ENCODE measurements at regions not wholly inside any gene's neighbourhood (a gene's known extent, or its start where the extent isn't known, plus 50 kb on each side); places are given as distances from the start of the nearest gene placed in this dataset.
A peak's percentile ranks its signal among the peaks of the same experiment; 100 is the strongest.

DNA sequence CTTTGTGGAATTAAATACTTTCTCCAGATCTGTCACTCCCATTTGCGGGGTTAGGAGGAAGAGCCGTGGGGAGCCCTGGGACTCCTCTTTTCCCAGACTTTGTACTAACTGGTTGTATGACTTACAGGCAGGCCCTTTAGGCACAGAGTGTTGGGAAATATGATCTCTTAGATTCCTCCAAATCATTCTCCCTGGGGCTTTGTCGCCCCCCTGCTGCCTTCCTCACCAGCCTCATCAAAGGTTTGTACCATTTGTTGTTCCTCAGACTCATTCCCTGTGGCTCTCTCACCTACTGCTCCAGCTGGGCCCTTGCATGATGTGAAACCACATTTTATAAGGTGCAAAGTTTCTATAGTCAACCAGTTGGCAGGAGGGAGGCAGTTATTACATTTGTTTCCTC is 56.4 kb downstream of the CRYGS start:
- DNase-seq = no peak

DNA sequence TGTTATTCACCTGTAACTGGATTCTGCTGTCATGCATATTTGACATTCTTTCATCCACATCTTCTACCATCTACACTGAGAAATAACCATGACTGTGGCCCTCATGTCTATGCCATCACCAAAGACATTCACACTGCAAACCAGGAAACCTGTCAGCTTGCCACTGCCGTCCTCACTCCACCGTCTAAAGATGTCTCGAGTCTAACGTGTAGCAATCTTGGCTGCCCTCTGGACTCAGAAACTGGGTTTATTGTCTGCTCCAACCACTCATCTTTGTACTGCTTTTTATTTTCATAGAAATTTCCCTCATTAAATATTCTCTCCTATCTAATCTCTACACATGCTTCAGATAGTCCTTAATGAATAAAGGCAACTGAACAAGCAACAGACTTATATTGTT is 57.1 kb downstream of the CRYGS start:
- DNase-seq = no peak

DNA sequence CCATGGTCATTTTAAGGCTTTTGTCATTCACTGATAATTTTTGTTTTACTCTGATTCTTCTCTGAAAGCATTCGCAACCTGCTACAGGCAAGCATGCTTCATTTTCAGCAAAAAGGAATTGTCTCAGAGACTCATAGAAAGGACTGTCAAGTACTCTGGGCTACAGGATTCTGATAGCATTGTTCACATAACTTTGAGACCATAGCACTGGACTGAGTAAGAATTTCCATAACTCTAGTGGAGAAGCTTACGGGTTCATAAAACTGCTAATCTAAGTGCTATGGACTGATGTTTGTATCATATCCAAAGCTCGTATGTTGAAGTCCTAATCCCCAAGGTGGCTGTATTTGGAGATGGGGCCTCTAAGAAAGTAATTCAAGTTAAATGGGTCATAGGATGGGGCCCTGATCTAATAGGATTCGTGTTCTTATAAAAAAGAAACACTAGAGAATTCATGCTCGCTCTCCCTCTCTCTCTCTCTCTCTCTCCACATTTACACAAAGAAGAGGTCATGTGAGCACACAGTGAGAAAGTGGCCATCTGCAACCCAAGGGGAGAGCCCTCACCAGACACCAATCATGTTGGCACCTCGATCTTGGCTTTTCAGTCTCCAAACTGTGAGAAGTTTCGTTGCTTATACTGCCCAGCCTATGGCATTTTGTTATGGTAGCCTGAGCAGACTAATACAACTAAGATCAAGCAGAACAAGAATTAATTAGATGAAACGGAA is 60.4 kb downstream of the CRYGS start:
- no peak for DNase-seq

DNA sequence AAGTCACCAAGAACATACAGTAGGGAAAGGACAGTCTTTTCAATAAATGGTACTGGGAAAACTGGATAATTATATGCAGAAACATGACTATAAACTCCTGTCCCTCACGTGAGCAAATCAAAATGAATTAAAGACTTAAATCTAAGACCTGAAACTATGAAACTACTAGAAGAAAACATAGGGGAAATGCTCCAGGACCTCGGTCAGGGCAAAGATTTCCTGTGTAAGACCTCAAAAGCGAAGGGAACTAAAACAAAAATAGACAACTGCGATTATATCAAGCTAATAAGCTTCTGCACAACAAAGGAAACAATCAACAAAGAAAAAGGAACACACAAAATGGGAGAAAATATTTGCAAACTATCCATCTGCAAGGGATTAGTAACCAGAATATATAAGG is 62.7 kb downstream of the CRYGS start:
- no peak for DNase-seq

DNA sequence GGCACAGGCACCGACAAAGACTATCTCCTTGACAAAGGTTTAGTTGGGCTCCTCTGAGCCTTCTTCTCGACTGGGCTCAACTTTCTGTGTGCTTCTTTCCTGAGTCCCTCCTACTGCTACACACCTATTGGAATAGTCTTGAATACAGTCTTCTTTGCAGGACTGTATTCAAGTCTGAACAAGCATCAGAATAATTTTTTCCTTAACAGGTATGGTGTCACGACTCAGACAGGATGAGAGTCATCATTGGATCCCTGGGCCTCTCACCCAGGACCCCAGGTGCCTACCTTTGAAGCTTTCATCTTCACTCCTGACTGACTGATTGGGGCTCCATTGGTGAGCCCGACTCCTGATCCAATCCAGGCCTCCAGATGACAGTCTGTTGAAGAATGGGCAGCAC is 66.3 kb downstream of the CRYGS start:
- no peak for DNase-seq

DNA sequence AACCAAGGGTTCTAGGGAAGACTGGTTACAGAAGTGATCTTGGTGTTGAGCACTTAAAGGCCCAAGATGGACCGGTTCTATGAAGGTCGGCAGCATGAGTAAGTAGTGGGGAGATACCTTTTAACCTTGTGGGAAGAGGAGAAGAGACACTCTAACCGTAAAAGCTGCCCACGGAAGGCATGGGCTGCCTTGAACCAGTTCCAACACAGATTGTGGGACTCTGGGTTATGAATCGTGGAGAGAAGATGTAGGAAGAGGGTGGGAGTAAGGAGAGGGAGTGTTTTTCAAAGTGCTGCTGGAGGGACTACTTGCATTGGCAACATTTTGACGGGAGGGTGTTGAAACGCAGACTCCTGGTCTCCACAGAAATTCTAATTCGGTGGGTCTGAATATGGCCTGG is 67.1 kb downstream of the CRYGS start:
- no peak for DNase-seq

DNA sequence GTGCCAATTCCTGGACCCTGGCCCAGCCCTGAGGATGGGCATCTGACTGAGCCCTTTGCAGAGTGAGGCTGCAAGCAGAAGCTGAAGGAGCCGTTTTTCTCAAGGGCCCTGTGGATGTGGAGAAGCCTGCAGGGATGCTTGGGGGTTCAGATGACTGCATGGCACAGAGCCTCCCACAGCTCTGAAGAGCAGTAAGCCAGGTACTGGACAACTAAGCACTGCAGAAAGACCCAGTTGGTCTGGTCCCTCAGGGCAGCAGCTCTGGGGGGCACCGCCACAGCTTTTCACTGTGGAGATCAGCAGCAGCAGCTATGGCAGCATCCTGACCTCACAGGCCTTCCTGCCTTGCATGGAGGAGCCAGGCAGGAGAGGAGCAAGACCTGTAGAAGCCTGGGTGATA is 67.6 kb downstream of the CRYGS start:
- DNase-seq = no peak

DNA sequence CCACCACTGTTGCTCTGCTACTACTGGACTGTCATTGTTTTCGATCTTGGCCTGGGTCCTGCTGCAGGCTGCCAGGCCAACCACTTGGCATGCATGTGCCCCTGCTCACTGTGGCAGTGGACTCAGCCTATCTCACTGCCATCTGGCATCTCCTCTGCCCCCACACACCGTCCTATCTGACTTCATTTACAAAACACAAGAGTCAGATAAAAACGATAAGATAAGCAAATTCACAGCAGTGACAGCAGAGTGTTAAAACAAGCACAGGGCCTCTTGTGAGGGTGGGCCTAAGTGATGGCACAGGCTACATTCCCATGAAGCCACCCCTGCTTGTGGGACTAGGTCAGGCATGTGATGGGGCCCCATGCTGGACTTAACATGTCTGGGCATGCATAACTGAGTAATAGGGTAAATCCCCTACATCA is 68.1 kb downstream of the CRYGS start:
- DNase-seq = peak; percentile 74 to 92

DNA sequence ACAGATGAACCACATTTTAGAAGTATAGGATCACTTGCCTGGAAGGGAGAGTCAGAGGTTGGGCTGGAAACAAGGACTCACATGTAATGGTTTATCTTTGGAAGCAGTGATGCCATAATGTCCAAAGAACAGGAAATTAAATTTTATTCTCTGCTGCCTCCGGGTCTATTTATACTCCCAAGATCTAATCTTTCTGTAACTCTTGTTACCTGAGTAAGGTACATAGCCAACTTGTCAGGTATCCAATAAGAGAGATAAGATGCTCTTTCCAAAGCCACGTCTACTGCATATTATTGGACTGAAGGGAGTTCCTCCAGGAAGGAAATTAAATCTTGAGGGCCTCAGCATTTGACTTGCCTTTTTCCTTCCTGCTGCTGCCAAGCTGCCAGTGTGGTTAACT is 71.0 kb downstream of the CRYGS start:
- DNase-seq = no peak

DNA sequence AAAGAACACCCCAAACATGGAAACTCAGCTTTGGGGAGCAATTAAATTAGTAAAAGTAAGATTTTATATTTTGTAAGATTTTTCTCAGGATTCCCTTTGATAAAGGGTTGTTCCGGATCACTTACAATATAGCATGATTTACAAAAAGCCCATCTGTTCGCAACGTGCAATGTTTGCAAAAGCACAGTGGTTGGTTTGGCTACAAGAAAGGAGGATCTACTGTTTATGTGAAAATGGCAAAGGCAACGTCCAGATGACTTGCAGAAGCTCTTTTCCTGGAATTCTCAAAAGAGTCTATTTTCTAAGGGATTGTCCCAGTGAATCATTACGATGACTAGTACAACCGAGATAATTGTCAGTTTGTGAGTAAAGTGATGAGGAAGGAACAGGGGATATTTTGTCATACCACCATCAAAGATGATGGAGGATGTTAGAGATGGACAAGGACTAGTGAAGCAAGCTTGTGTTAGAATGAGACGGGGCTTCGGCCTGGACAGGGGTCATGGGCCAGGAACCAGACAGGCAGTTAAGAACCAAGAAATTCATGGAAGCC is 71.6 kb downstream of the CRYGS start:
- no peak for DNase-seq

DNA sequence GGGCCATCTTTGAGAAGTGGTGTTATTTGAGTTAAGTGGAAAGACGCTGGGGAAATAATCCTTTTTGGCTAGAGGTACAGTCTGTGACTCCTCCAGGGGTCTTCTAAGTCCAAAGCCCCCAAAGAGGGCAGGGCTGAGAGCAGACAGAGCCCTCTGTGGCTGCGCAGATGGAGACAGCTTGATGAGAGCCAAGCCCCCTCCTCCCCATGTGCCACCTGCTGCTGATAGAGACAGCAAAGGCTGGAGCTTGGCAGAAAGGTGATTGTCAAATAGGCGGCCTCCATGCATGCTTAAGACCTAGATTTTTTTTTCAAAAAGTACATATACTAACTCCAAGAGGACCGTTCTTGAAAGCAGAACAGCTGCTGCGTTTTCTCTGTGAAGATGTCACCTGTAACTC is 72.4 kb downstream of the CRYGS start:
- DNase-seq = peak in 1 of 2 experiments; percentile 13

DNA sequence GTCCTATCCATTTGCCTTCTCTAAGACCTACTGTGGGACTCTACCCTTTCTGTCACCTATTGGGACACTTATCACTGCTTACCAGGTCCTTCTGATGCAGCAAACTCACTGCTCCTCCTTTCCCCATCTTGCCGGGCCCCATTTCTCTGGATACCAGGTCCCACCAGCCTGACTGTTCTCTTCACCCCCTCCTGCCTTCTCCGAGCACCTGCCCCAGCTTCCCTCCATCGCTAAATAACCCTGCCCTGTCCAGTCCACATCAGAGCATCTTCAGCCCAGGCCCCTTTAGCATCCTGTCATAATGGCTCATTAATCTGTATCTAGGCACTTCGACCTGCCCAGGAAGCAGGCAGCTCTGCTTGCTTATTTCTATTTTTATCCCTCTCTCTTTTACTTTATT is 74.7 kb downstream of the CRYGS start:
- no peak for DNase-seq

DNA sequence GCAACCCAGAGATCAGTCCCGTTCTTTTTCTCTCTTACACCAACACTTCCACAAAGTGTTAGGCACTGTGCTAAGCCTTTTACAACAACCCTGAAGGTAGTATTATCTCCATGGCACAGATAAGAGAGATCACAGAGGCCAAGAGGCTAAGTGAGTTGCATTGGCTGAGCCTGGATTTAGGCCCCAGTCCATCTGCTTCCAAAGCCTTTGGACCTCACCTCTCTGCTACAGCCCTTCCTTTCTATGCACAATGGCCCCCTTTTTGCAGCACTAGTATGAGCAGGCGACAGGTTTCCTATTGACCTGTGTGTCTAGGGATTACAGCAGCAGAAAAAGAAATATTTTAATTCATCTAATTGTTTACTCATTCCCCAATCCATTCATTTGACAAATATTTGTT is 76.2 kb downstream of the CRYGS start:
- DNase-seq = no peak

DNA sequence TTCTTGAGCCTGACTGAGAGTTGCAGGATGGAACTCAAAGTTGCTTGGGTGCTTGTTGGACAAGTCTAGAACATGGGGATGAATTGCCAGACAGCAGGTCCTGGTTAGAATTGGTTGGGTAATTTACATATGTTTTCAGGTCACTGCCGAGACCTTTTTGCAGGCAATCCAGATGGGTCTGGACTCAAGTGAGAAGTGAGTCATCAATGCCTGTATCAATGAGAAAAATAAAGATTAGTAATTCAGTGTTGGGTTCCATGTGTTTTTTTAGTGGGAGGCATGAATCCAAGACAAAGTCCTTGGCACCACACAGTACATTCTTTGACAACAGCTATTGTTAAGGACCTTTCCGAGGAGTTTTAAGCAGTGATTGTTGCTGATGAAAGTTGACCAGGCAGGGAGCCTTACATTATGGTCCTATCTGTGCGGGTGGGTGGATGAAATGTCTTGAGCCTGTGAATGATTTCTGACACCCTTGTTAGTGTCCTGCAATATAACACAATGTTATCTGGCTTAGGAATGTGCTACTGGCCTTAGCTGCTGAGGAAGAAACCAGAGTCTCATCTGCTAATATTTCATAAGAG is 77.7 kb downstream of the CRYGS start:
- DNase-seq = no peak

DNA sequence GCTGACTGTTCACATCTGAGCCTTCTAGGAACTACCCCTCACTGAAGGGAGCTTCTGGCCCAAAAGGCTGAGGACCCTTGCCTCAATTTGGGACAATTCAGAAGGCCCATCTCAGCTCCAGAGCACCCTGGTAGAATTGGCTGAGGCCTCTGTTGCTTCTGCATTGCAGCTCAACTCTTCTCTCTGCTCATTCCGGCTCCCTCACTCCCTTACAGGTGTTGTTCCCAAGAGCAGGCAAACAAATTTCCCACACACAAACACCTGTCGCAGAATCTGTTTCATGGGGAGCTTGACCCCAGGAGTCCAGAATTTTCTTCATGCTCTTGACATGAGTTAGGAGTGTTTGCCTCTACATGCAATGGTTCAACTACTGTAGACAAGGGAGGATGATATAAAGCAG is 78.7 kb downstream of the CRYGS start:
- no peak for DNase-seq

DNA sequence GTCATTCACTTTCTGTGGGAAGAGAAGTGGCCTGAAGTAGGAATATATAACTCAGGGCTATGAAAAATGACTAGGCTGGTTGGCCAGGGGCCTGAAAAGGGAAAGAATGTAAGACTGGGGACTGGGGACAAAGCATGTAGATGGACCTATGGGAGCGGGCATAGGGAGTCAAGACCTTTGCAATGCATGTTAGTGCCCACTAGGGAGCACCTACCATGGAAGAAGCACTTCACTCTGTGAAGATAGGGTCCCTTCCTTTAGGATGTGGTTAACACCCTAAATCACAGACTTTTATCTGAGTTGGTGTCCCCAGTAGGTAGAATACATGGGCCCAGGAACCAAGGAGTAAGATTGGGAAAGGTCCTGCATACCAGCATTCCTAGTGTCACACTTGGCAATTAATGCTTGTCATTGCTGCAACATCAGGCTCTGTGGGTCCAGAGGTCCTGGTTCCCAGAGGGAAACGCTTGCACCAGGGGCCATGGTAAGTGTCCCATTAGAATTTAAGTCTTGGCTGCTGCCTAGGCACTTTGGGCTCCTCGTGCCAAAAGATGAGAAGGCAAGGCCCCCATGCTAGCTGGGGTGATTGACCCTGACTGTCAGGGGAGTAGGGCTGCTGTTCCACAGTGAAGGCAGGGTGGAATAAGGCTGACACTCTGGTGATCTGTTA is 79.6 kb downstream of the CRYGS start:
- DNase-seq = no peak

DNA sequence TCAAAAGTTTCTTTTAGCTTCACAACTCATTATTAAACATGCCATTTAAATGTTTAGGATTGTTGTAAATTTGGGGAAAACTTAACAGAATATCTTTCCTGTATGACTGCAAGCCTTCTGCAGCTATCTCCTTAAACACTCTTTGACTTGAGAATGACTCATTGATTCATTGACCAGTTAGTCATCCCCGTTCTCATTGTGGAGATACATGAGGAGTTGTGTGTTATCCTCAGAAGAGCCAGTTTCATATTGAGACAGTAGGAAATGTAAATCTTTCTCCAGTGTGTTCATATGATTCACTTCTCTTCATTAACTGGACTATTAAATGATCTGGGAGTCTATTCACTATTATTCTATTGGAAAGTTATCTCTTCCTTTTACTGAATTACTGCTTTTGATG is 83.0 kb downstream of the CRYGS start:
- DNase-seq = no peak

DNA sequence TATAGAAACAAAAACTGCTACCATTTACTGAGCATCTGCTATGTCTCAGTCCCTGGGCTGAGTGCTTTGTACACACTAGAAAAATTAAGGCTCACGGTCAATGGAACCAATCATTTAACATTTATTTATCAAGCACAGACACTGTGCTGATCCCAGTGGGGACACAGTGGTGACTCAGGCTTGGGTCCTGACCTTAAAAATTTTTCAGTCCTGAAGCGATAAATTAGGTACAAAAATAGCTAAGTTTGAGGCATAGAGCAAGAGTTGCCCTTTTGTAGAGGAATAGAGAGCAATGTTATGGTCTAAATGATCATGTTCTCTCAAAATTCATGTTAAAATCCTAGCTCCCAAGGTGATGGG is 85.1 kb downstream of the CRYGS start:
- no peak for DNase-seq

DNA sequence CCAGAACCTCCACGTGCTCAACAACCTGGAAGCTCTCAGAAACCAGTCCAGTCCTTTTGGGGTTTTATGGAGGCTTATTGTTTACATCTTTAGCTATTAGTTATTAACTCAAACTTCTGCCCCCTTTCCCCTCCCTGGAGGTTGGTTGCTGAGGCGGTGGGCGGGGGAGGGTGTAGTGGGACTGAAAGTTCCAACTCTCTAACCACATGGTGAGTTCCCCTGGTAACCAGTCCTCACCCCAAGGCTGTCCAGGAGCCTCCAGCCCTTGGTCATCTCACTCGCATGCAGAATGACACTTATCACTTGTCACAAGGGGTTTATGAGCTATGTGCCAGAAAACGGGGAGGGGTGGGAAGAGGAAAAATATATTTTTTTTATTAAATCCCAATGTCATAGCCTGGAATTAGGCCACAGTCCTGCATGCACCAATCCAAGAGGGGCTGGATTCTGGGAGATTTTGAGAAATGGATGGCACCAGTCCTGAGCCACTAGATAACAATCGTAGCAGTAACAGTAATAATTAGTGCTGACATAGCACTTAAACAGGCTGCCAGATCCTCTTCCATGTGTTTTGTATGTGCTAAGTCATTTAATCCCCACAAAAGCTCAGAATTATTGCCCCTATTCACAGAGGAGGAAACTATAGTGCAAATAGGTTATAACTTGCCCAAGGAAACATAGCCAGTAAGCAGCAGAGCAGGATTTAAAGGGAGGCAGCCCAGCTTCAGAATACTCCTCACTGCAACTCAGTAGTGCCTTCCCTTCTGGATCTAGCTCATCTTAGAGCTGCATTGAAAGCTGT is 85.7 kb downstream of the CRYGS start:
- DNase-seq = no peak

DNA sequence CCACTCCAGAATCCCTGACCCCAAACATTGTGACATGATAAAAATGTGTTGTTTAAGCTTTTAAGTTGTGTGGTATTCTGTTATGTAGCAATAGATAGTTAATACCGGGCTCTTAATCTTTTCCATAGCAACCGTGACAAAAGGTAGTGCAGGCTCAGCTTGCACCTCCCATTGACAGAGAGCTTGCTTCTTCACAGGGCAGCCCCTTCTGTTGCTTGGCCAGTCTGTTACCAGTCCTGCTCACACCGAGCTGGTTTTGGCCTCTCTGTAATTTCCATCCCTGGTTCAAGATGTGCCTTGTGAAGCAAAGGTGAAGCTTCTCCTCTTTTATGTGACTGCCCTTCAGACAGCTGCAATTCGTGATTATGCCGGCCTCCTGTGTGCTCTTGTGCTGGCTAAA is 86.9 kb downstream of the CRYGS start:
- DNase-seq = no peak

DNA sequence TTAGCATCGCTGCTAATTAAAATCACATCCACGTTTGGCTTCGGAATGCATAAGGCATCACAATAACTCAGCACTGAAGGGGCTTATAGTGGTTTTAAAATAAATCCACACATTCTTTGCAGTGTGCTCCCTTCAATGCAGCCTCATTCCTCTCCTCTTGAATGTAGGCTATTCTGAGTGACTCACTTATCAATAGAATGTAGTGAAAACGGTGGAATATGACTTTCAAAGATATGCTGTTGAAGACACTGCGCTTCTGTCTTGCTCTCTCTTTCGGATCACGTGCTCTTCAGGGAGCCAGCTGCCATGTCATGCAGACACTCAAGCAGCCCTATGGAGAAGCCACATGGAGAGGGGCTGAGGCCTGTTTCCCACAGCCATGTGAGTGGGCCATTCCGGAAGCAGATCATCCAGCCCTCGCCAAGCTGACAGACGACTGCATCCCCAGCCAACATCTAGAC is 87.4 kb downstream of the CRYGS start:
- DNase-seq = no peak

DNA sequence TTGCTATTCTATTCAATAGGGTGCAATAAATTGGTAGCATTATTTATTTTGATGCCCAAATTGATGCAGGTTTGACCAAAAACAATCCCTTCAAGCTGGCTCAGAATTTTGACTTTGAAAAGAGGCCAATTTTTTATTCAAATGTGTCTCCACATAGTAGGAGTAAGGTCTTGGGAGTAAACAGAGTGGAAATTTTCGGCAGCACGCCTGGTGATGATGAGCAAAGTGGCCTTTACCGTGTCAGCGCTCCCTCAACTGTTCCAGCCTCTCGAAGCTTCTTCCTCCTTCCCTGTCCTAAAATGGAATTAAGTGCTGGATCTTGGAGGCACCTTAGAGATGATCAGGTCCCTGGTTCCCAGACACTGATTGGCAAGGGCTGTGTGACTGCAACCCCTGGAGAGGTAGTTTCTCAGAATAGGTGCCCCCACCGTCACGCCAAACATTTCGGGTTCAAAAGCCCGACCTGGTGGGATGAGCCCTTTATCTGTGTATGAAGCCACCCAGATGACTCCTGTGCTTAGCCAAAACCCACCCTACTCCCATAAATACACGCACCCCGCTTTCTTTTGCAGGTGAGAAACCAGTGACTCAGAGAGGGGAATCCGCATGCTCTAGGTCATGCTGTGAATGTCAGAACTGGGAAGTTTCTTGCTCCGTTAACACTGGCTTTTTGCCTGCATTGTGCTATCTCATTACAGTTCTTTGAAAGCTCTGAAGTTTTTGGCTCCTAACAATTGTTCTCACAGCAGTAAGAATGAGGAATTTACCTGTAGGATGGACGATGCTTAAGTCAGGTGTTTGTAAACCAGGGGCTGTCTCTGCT is 89.1 kb downstream of the CRYGS start:
- no peak for DNase-seq
